ENCODE measurements at regions not wholly inside any gene's neighbourhood (a gene's known extent, or its start where the extent isn't known, plus 50 kb on each side); places are given as distances from the start of the nearest gene placed in this dataset.

GRCh38 chr1:194374649-194375048 is 1188.2 kb upstream of the B3GALT2 start:
- Histone ChIP-seq H3K9me3 (no peaks in the 10 kb centered on the region), H3K4me3 (no peak overlapping the region), H3K27ac (no peak overlapping the region), H3K27me3 (no peaks in the 10 kb centered on the region), H3K36me3 (no peaks in the 10 kb centered on the region), H3K4me1 (no peaks in the 10 kb centered on the region)
- WGBS, 4 donors: 86 to 89% (median 87%) methylated on average over 6 of the region's 6 CpGs
- intact Hi-C loops (cut with DNase I): no loop called here
- ATAC-seq (no peak), DNase-seq (no peak)
- TF ChIP-seq POLR2A (IDR thresholded peaks at IDR 0.05) (no peak), CTCF (IDR thresholded peaks at IDR 0.05) (no peak)

- ATAC-seq: no peak
- intact Hi-C loops (cut with DNase I): no loop called here
- 47 to 91% (median 66%) methylated on average over 2 of the region's 2 CpGs for WGBS, 4 donors
- TF ChIP-seq CTCF (IDR thresholded peaks at IDR 0.05) (no peak), POLR2A (IDR thresholded peaks at IDR 0.05) (no peak)
- H3K27ac ChIP-seq: no peak overlapping the region
- peaks cover 0 to 2% (median 0%) of the 10 kb centered on the region in 12 donors for H3K9me3 ChIP-seq
- H3K27me3 ChIP-seq: no peaks in the 10 kb centered on the region
- H3K4me1 ChIP-seq: no peaks in the 10 kb centered on the region
- no peak overlapping the region for H3K4me3 ChIP-seq
- no peaks in the 10 kb centered on the region for H3K36me3 ChIP-seq
- no peak for DNase-seq
Observed at GRCh38 chr1:194372266-194372665, 1185.9 kb upstream of the B3GALT2 start.

GRCh38 chr1:194369622-194370021 is 1183.2 kb upstream of the B3GALT2 start:
- no peak for TF ChIP-seq CTCF (IDR thresholded peaks at IDR 0.05)
- TF ChIP-seq POLR2A (IDR thresholded peaks at IDR 0.05): no peak
- intact Hi-C loops (cut with DNase I): no loop called here
- H3K4me1 ChIP-seq: no peaks in the 10 kb centered on the region
- H3K4me3 ChIP-seq: no peak overlapping the region
- DNase-seq (no peak), ATAC-seq (no peak)
- peaks cover 0 to 2% (median 0%) of the 10 kb centered on the region in 12 donors for H3K9me3 ChIP-seq
- no peaks in the 10 kb centered on the region for H3K36me3 ChIP-seq
- WGBS, 4 donors: 59 to 98% (median 93%) methylated on average over 1 of the region's 1 CpG
- H3K27ac ChIP-seq: no peak overlapping the region
- H3K27me3 ChIP-seq: no peaks in the 10 kb centered on the region

- TF ChIP-seq POLR2A (IDR thresholded peaks at IDR 0.05): no peak
- TF ChIP-seq CTCF (IDR thresholded peaks at IDR 0.05): no peak
- H3K36me3 ChIP-seq: no peaks in the 10 kb centered on the region
- peaks cover 0 to 2% (median 0%) of the 10 kb centered on the region in 12 donors for H3K9me3 ChIP-seq
Observed at GRCh38 chr1:194369060-194369459, 1182.6 kb upstream of the B3GALT2 start.

More at GRCh38 chr1:194369060-194369459, 1182.6 kb upstream of the B3GALT2 start:
- Histone ChIP-seq H3K27me3 (no peaks in the 10 kb centered on the region), H3K27ac (no peak overlapping the region), H3K4me1 (no peaks in the 10 kb centered on the region), H3K4me3 (no peak overlapping the region)
- intact Hi-C loops (cut with DNase I): no loop called here
- ATAC-seq (no peak), DNase-seq (no peak)

Measured in heart left ventricle (tissue), 16 donors.